Aorta (tissue), 5 donors: ENCODE measurements at regions not wholly inside any gene's neighbourhood (a gene's known extent, or its start where the extent isn't known, plus 50 kb on each side); places are given as distances from the start of the nearest gene placed in this dataset.

ENCODE experiments used
- ATAC-seq: fragments of 200-7000 bp; cut with Tn5 transposase; one replicate; pipeline ENCODE4 v1.9.1; 2022; ENCODE audit warnings: moderate library complexity; ENCODE audit not compliant: low FRiP score
- DNase-seq, 2 donors: peaks; one replicate each; pipeline ENCODE4 v3.0.0-alpha.2; 2020
- H3K27ac ChIP-seq, 2 donors: one replicate each; pipeline ENCODE4 v1.5.1; 2013; ENCODE audit warnings: low read length in 2 of 2, mild to moderate bottlenecking in 2 of 2, moderate library complexity in 2 of 2, control low read depth in 1 of 2, inconsistent platforms in 1 of 2, low read depth in 1 of 2
- H3K27me3 ChIP-seq, 2 donors: one replicate each; pipeline ENCODE4 v1.6.1; 2013; ENCODE audit warnings: control low read depth in 1 of 2, low read length in 1 of 2, mild to moderate bottlenecking in 1 of 2, moderate library complexity in 1 of 2; ENCODE audit not compliant: insufficient read depth in 2 of 2, control insufficient read depth in 1 of 2
- H3K36me3 ChIP-seq, 2 donors: one replicate each; pipeline ENCODE4 v1.6.1; 2013; ENCODE audit warnings: control low read depth in 1 of 2, low read length in 1 of 2, mild to moderate bottlenecking in 1 of 2; ENCODE audit not compliant: insufficient read depth in 2 of 2, control insufficient read depth in 1 of 2
- H3K4me1 ChIP-seq, 2 donors: one replicate each; pipeline ENCODE4 v1.6.1; 2013; ENCODE audit warnings: low read length in 2 of 2, control low read depth in 1 of 2, mild to moderate bottlenecking in 1 of 2, moderate library complexity in 1 of 2; ENCODE audit not compliant: insufficient read depth in 2 of 2, control insufficient read depth in 1 of 2
- H3K4me3 ChIP-seq, 2 donors: one replicate each; pipeline ENCODE4 v1.5.1; 2013; ENCODE audit warnings: low read length in 2 of 2, control low read depth in 1 of 2, mild to moderate bottlenecking in 1 of 2
- H3K9me3 ChIP-seq: one replicate; pipeline ENCODE4 v1.6.1; 2013; ENCODE audit warnings: mild to moderate bottlenecking, low read length; ENCODE audit not compliant: control insufficient read depth
- WGBS, 2 donors: extraction: QIAGEN DNeasy Blood & Tissue Kit; methylation state at CpG; one replicate each; pipeline ENCODE4 v1.1.7; 2013; 5-methylcytosine and 5-hydroxymethylcytosine counted together
- intact Hi-C, 2 donors: fragments of 100-400 bp; cut with DNase I; formaldehyde crosslinking; loops; one replicate each; pipeline versions ENCODE4 v1.14.2 to v1.15.0; 2022
- donor health status: healthy with polysubstance abuse.
- donor health status: Bipolar disorder and iron deficiency.
- donor health status: DM: no; HTN: no; CAD: no.
- donor health status: DM: no; HTN: no; CAD: no.
- donor health status: DM: yes; HTN: yes; CAD: no.

DNA sequence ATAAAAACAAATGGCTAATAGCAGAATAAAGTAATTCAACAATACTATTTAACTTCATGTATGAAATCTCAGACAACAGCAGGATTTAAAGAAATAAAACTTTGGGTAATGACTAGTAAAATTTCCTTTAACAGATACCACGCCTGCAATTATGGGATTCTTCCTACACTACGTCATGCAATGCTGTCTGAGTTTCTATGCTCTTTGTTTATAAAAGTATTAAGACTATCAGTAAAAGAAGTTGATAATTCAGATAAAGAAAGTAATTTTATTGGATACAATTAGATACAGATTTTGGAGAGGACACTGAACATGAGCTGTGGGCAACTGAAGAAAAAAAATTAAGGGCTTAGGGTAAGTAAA is 308.4 kb upstream of the LRFN5 start:
- H3K27me3 ChIP-seq, result no peaks in the 10 kb centered on the region
- no peak overlapping the region for H3K4me3 ChIP-seq
- intact Hi-C loops, result no loop called here
- H3K36me3 ChIP-seq, result no peaks in the 10 kb centered on the region
- no peak overlapping the region for H3K27ac ChIP-seq
- H3K4me1 ChIP-seq, result no peaks in the 10 kb centered on the region
- WGBS, 2 donors, result 69 to 82% methylated on average over 2 of the region's 2 CpGs
- H3K9me3 ChIP-seq, result no peaks in the 10 kb centered on the region
- ATAC-seq (no peak), DNase-seq (no peak)

- Histone ChIP-seq H3K4me1 (no peaks in the 10 kb centered on the region), H3K4me3 (no peak overlapping the region), H3K36me3 (no peaks in the 10 kb centered on the region), H3K9me3 (no peaks in the 10 kb centered on the region), H3K27me3 (no peaks in the 10 kb centered on the region), H3K27ac (no peak overlapping the region)
- DNase-seq, result no peak
- intact Hi-C loops, result no loop called here
- no peak for ATAC-seq
- 42 to 48% methylated on average over 5 of the region's 5 CpGs for WGBS, 2 donors
Measured at GRCh38 chr14:41297576-41298327, 308.9 kb upstream of the LRFN5 start.

- no peak for ATAC-seq
- intact Hi-C loops, result no loop called here
- Histone ChIP-seq H3K4me3 (no peak overlapping the region), H3K27me3 (no peaks in the 10 kb centered on the region), H3K36me3 (no peaks in the 10 kb centered on the region), H3K4me1 (no peaks in the 10 kb centered on the region), H3K9me3 (no peaks in the 10 kb centered on the region), H3K27ac (no peak overlapping the region)
- no peak for DNase-seq
- WGBS, 2 donors, result 92% methylated on average over 3 of the region's 3 CpGs
Measured at GRCh38 chr14:41295734-41296133, 310.9 kb upstream of the LRFN5 start.

GRCh38 chr14:41289025-41289424 is 317.7 kb upstream of the LRFN5 start:
- no peak for DNase-seq
- Histone ChIP-seq H3K36me3 (no peaks in the 10 kb centered on the region), H3K4me1 (no peaks in the 10 kb centered on the region), H3K4me3 (no peak overlapping the region), H3K27ac (no peak overlapping the region), H3K9me3 (no peaks in the 10 kb centered on the region), H3K27me3 (no peaks in the 10 kb centered on the region)
- WGBS, 2 donors, result 67 to 68% methylated on average over 5 of the region's 5 CpGs
- no peak for ATAC-seq
- intact Hi-C loops, result no loop called here

DNA sequence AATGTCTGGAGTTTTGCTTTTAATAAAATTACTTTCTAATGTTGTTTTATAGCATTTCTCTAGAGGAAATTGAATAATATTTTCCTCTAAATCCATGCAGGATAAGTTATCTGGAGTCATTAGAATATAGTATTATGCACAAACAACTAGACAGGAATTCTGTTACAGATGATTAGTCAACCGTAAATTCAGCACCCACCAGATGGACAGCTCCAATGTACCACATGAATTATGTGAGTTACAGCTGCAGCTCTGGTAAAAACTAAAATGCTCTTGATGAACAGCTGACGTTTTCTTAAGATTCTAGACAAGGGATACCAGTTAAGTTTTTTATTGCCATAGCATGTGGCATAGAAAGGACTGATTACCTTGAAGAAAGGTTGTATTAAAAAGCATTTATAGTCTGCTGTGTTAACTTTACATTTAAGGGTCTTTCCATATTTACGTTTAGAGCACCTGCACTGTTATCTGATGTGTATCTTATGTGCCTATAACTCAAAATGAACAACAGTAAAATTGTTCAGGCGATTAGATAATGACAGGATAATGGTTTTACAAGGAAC is 321.4 kb upstream of the LRFN5 start:
- 19 to 23% methylated on average over 4 of the region's 4 CpGs for WGBS, 2 donors
- H3K4me3 ChIP-seq, result no peak overlapping the region
- intact Hi-C loops, result no loop called here
- H3K27ac ChIP-seq, result no peak overlapping the region
- no peaks in the 10 kb centered on the region for H3K4me1 ChIP-seq
- H3K9me3 ChIP-seq, result no peaks in the 10 kb centered on the region
- DNase-seq (no peak), ATAC-seq (no peak)
- no peaks in the 10 kb centered on the region for H3K27me3 ChIP-seq
- H3K36me3 ChIP-seq, result no peaks in the 10 kb centered on the region

DNA sequence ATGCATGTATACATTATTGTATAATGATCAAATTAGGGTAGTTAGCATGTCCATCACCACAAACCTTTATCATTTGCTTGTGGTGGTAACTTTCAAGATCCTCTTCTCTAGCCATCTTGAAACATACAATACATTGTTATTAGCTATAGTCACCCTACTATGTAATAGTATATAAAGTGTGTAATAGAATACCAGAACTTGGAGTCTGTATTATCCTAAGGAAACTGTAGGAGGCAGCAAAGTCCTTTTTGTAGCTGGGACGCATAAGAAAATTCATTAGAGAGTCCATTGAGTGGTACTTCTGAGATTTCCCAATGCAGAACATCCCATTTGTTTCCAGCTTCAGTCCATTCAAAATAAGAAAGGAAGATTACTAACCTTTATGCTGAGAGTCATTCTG is 325.9 kb upstream of the LRFN5 start:
- Histone ChIP-seq H3K4me1 (no peaks in the 10 kb centered on the region), H3K9me3 (no peaks in the 10 kb centered on the region), H3K36me3 (no peaks in the 10 kb centered on the region), H3K4me3 (no peak overlapping the region), H3K27ac (no peak overlapping the region), H3K27me3 (no peaks in the 10 kb centered on the region)
- 3 to 14% methylated on average over 1 of the region's 1 CpG for whole genome bisulfite sequencing, 2 donors
- intact Hi-C loops, result no loop called here
- no peak for ATAC-seq
- no peak for DNase-seq

DNA sequence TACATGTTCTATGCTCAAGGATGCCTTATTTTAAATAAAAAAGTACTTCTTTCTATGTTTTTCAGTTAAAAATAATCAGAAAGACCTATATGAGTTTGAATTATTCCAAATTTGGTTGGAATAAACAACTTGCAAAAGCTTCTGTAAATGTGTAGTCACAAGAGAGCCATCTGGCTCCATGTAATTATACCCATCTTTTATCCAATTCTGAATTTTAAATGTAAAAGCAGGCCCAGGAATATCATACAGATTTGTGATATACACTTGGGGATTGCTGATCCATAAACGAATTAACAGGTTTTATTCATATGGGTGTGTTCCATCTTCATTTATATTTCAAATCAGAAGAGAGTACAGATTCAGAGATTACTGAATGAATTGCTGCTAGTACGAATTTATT is 329.2 kb upstream of the LRFN5 start:
- Histone ChIP-seq H3K9me3 (no peaks in the 10 kb centered on the region), H3K4me1 (no peaks in the 10 kb centered on the region), H3K27me3 (no peaks in the 10 kb centered on the region), H3K4me3 (no peak overlapping the region), H3K27ac (no peak overlapping the region), H3K36me3 (no peaks in the 10 kb centered on the region)
- intact Hi-C loops, result no loop called here
- DNase-seq (no peak), ATAC-seq (no peak)
- 59 to 60% methylated on average over 2 of the region's 2 CpGs for WGBS, 2 donors

- ATAC-seq, result no peak
Measured at GRCh38 chr14:41257476-41257875, 349.2 kb upstream of the LRFN5 start.

DNA sequence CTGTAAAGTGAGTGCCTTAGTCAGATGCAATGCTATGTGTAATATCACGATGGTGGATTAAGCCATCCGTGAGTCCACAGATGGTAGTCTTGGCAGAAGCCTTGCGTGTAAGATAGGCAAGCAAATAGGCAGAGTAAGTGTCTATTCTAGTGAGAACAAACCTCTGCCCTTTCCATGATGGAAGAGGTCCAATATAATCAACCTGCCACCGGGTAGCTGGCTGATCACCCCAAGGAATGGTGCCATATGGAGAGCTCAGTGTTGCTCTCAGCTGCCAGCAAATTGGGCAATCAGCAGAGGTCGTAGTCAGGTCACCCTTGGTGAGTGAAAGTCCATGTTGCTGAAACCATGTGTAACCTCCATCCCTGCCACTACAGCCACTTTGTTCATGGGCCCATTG is 371.2 kb upstream of the LRFN5 start:
- no peaks in the 10 kb centered on the region for H3K27me3 ChIP-seq
- no peak overlapping the region for H3K27ac ChIP-seq
- intact Hi-C loops, result no loop called here
- no peak for ATAC-seq
- no peaks in the 10 kb centered on the region for H3K36me3 ChIP-seq
- WGBS, 2 donors, result 60 to 66% methylated on average over 5 of the region's 5 CpGs
- no peaks in the 10 kb centered on the region for H3K9me3 ChIP-seq
- no peaks in the 10 kb centered on the region for H3K4me1 ChIP-seq
- DNase-seq, result no peak
- H3K4me3 ChIP-seq, result no peak overlapping the region

More at GRCh38 chr14:41257476-41257875, 349.2 kb upstream of the LRFN5 start:
- H3K36me3 ChIP-seq, result no peaks in the 10 kb centered on the region
- H3K27ac ChIP-seq, result no peak overlapping the region
- no peak for DNase-seq
- 87 to 91% methylated on average over 2 of the region's 2 CpGs for WGBS, 2 donors
- H3K9me3 ChIP-seq, result peaks cover 3% of the 10 kb centered on the region
- no peaks in the 10 kb centered on the region for H3K4me1 ChIP-seq
- intact Hi-C loops, result no loop called here
- H3K4me3 ChIP-seq, result no peak overlapping the region
- no peaks in the 10 kb centered on the region for H3K27me3 ChIP-seq
